ENCODE measurements at regions not wholly inside any gene's neighbourhood (a gene's known extent, or its start where the extent isn't known, plus 50 kb on each side); places are given as distances from the start of the nearest gene placed in this dataset.

DNA sequence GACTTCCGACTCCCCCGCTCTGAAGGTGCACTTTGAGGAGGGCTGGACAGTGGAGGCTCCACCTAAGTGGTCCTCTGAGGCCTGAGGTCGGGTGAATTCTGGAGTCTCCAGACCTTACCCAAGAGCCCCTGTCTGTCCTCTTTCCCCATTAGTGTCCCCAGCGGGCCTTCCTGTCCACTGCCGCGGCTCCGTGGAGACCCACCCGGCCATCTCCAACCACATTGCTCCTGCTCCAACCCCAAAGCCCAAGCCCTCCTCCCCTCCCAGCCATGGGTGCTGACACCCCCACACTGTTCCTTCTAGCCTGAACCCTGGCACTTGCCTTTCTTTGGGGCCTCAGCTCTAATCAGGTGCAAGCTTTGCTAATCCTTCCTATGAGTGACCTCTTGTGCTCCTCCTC lies 283.1 kb upstream of the TNRC6C start:
- CTCF ChIA-PET: no interaction called here
- Mint-ChIP-seq H3K4me3 (no peak overlapping the region), H3K27me3 (ENCODE audit: low read depth) (no peaks in the 10 kb centered on the region; the same call in 1 of the 2 replicates), H3K9me3 (peaks cover 17% of the 10 kb centered on the region), H3K27ac (no peak overlapping the region), H3K36me3 (no peaks in the 10 kb centered on the region), H3K4me1 (peaks cover 17% of the 10 kb centered on the region)
- TF ChIP-seq CREB1 (CRISPR knock-in tag; IDR thresholded peaks at IDR 0.05) (no peak), HMGA2 (CRISPR knock-in tag; IDR thresholded peaks at IDR 0.05) (no peak), PRRX2 (CRISPR knock-in tag; IDR thresholded peaks at IDR 0.05) (no peak), ZNF317 (CRISPR knock-in tag; IDR thresholded peaks at IDR 0.05; ENCODE audit: borderline replicate concordance, low read depth) (no peak), ATF1 (CRISPR knock-in tag; IDR thresholded peaks at IDR 0.05) (no peak), FOXK1 (CRISPR knock-in tag; IDR thresholded peaks at IDR 0.05) (no peak), MYBL2 (CRISPR knock-in tag; IDR thresholded peaks at IDR 0.05) (no peak)
- TF ChIP-seq, protein P1, sequence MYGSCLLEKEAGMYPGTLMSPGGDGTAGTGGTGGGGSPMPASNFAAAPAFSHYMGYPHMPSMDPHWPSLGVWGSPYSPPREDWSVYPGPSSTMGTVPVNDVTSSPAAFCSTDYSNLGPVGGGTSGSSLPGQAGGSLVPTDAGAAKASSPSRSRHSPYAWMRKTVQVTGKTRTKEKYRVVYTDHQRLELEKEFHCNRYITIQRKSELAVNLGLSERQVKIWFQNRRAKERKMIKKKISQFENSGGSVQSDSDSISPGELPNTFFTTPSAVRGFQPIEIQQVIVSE (CRISPR knock-in tag; IDR thresholded peaks at IDR 0.05; ENCODE audit: borderline replicate concordance): no peak
- TF ChIP-seq, protein P2, sequence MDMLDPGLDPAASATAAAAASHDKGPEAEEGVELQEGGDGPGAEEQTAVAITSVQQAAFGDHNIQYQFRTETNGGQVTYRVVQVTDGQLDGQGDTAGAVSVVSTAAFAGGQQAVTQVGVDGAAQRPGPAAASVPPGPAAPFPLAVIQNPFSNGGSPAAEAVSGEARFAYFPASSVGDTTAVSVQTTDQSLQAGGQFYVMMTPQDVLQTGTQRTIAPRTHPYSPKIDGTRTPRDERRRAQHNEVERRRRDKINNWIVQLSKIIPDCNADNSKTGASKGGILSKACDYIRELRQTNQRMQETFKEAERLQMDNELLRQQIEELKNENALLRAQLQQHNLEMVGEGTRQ (CRISPR knock-in tag; IDR thresholded peaks at IDR 0.05): no peak
- TF ChIP-seq, protein P3, sequence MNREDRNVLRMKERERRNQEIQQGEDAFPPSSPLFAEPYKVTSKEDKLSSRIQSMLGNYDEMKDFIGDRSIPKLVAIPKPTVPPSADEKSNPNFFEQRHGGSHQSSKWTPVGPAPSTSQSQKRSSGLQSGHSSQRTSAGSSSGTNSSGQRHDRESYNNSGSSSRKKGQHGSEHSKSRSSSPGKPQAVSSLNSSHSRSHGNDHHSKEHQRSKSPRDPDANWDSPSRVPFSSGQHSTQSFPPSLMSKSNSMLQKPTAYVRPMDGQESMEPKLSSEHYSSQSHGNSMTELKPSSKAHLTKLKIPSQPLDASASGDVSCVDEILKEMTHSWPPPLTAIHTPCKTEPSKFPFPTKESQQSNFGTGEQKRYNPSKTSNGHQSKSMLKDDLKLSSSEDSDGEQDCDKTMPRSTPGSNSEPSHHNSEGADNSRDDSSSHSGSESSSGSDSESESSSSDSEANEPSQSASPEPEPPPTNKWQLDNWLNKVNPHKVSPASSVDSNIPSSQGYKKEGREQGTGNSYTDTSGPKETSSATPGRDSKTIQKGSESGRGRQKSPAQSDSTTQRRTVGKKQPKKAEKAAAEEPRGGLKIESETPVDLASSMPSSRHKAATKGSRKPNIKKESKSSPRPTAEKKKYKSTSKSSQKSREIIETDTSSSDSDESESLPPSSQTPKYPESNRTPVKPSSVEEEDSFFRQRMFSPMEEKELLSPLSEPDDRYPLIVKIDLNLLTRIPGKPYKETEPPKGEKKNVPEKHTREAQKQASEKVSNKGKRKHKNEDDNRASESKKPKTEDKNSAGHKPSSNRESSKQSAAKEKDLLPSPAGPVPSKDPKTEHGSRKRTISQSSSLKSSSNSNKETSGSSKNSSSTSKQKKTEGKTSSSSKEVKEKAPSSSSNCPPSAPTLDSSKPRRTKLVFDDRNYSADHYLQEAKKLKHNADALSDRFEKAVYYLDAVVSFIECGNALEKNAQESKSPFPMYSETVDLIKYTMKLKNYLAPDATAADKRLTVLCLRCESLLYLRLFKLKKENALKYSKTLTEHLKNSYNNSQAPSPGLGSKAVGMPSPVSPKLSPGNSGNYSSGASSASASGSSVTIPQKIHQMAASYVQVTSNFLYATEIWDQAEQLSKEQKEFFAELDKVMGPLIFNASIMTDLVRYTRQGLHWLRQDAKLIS (CRISPR knock-in tag; IDR thresholded peaks at IDR 0.05; ENCODE audit: borderline replicate concordance): no peak
- TF ChIP-seq, protein P4, sequence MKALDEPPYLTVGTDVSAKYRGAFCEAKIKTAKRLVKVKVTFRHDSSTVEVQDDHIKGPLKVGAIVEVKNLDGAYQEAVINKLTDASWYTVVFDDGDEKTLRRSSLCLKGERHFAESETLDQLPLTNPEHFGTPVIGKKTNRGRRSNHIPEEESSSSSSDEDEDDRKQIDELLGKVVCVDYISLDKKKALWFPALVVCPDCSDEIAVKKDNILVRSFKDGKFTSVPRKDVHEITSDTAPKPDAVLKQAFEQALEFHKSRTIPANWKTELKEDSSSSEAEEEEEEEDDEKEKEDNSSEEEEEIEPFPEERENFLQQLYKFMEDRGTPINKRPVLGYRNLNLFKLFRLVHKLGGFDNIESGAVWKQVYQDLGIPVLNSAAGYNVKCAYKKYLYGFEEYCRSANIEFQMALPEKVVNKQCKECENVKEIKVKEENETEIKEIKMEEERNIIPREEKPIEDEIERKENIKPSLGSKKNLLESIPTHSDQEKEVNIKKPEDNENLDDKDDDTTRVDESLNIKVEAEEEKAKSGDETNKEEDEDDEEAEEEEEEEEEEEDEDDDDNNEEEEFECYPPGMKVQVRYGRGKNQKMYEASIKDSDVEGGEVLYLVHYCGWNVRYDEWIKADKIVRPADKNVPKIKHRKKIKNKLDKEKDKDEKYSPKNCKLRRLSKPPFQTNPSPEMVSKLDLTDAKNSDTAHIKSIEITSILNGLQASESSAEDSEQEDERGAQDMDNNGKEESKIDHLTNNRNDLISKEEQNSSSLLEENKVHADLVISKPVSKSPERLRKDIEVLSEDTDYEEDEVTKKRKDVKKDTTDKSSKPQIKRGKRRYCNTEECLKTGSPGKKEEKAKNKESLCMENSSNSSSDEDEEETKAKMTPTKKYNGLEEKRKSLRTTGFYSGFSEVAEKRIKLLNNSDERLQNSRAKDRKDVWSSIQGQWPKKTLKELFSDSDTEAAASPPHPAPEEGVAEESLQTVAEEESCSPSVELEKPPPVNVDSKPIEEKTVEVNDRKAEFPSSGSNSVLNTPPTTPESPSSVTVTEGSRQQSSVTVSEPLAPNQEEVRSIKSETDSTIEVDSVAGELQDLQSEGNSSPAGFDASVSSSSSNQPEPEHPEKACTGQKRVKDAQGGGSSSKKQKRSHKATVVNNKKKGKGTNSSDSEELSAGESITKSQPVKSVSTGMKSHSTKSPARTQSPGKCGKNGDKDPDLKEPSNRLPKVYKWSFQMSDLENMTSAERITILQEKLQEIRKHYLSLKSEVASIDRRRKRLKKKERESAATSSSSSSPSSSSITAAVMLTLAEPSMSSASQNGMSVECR (CRISPR knock-in tag; IDR thresholded peaks at IDR 0.05; ENCODE audit: borderline replicate concordance): no peak
- TF ChIP-seq, protein P5, sequence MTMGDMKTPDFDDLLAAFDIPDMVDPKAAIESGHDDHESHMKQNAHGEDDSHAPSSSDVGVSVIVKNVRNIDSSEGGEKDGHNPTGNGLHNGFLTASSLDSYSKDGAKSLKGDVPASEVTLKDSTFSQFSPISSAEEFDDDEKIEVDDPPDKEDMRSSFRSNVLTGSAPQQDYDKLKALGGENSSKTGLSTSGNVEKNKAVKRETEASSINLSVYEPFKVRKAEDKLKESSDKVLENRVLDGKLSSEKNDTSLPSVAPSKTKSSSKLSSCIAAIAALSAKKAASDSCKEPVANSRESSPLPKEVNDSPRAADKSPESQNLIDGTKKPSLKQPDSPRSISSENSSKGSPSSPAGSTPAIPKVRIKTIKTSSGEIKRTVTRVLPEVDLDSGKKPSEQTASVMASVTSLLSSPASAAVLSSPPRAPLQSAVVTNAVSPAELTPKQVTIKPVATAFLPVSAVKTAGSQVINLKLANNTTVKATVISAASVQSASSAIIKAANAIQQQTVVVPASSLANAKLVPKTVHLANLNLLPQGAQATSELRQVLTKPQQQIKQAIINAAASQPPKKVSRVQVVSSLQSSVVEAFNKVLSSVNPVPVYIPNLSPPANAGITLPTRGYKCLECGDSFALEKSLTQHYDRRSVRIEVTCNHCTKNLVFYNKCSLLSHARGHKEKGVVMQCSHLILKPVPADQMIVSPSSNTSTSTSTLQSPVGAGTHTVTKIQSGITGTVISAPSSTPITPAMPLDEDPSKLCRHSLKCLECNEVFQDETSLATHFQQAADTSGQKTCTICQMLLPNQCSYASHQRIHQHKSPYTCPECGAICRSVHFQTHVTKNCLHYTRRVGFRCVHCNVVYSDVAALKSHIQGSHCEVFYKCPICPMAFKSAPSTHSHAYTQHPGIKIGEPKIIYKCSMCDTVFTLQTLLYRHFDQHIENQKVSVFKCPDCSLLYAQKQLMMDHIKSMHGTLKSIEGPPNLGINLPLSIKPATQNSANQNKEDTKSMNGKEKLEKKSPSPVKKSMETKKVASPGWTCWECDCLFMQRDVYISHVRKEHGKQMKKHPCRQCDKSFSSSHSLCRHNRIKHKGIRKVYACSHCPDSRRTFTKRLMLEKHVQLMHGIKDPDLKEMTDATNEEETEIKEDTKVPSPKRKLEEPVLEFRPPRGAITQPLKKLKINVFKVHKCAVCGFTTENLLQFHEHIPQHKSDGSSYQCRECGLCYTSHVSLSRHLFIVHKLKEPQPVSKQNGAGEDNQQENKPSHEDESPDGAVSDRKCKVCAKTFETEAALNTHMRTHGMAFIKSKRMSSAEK (CRISPR knock-in tag; IDR thresholded peaks at IDR 0.05; ENCODE audit: borderline replicate concordance): no peak
- TF ChIP-seq, protein P6, sequence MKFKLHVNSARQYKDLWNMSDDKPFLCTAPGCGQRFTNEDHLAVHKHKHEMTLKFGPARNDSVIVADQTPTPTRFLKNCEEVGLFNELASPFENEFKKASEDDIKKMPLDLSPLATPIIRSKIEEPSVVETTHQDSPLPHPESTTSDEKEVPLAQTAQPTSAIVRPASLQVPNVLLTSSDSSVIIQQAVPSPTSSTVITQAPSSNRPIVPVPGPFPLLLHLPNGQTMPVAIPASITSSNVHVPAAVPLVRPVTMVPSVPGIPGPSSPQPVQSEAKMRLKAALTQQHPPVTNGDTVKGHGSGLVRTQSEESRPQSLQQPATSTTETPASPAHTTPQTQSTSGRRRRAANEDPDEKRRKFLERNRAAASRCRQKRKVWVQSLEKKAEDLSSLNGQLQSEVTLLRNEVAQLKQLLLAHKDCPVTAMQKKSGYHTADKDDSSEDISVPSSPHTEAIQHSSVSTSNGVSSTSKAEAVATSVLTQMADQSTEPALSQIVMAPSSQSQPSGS (CRISPR knock-in tag; IDR thresholded peaks at IDR 0.05; ENCODE audit: borderline replicate concordance, low read depth): no peak
- no peak for ATAC-seq
- POLR2A ChIA-PET: no interaction called here
- no peak for DNase-seq (ENCODE audit: low spot score)

Measured in WTC11 (cell line).